DMS114 treated with DMSO at 0.1 percent for 48 hours (cell line): ENCODE measurements at regions not wholly inside any gene's neighbourhood (a gene's known extent, or its start where the extent isn't known, plus 50 kb on each side); places are given as distances from the start of the nearest gene placed in this dataset.
"Not testable (repeated sequence)": the region's sequence is repeated elsewhere in the genome, so short reads cannot be mapped to it uniquely, and the experiment has no call there.

ENCODE experiments used
- DNase-seq: peaks from one replicate; lab custom pipeline; 2025; ENCODE audit not compliant: unreplicated experiment; lab: John Stamatoyannopoulos, UW

GRCh38 chr6:33896391-33897188 is 92.8 kb upstream of the MLN start:
- no peak for DNase-seq

- DNase-seq = no peak
Measured at GRCh38 chr6:33895988-33896387, 92.2 kb upstream of the MLN start.

GRCh38 chr6:33895296-33895695 is 91.5 kb upstream of the MLN start:
- DNase-seq = no peak

- DNase-seq = no peak
Measured at GRCh38 chr6:33894438-33894837, 90.6 kb upstream of the MLN start.

GRCh38 chr6:33892581-33893346 is 89.0 kb upstream of the MLN start:
- DNase-seq = no peak

- DNase-seq = no peak
Measured at GRCh38 chr6:33888664-33889200, 84.9 kb upstream of the MLN start.

- no peak for DNase-seq
Measured at GRCh38 chr6:33888183-33888582, 84.4 kb upstream of the MLN start.

GRCh38 chr6:33886673-33887144 is 82.9 kb upstream of the MLN start:
- no peak for DNase-seq

- no peak for DNase-seq
Measured at GRCh38 chr6:33885132-33886057, 81.6 kb upstream of the MLN start.

- DNase-seq = not testable (repeated sequence)
Measured at GRCh38 chr6:33883621-33884020, 79.8 kb upstream of the MLN start.

GRCh38 chr6:33882154-33882553 is 78.4 kb upstream of the MLN start:
- DNase-seq = no peak

- no peak for DNase-seq
Measured at GRCh38 chr6:33880766-33881165, 77.0 kb upstream of the MLN start.

GRCh38 chr6:33880104-33880678 is 76.4 kb upstream of the MLN start:
- DNase-seq = no peak

GRCh38 chr6:33878562-33878961 is 74.8 kb upstream of the MLN start:
- no peak for DNase-seq

GRCh38 chr6:33877982-33878535 is 74.3 kb upstream of the MLN start:
- no peak for DNase-seq

- no peak for DNase-seq
Measured at GRCh38 chr6:33875696-33876095, 71.9 kb upstream of the MLN start.

- no peak for DNase-seq
Measured at GRCh38 chr6:33875141-33875581, 71.4 kb upstream of the MLN start.

- no peak for DNase-seq
Measured at GRCh38 chr6:33874136-33874760, 70.4 kb upstream of the MLN start.

GRCh38 chr6:33872761-33873160 is 69.0 kb upstream of the MLN start:
- no peak for DNase-seq
